ENCODE measurements at regions not wholly inside any gene's neighbourhood (a gene's known extent, or its start where the extent isn't known, plus 50 kb on each side); places are given as distances from the start of the nearest gene placed in this dataset.

DNA sequence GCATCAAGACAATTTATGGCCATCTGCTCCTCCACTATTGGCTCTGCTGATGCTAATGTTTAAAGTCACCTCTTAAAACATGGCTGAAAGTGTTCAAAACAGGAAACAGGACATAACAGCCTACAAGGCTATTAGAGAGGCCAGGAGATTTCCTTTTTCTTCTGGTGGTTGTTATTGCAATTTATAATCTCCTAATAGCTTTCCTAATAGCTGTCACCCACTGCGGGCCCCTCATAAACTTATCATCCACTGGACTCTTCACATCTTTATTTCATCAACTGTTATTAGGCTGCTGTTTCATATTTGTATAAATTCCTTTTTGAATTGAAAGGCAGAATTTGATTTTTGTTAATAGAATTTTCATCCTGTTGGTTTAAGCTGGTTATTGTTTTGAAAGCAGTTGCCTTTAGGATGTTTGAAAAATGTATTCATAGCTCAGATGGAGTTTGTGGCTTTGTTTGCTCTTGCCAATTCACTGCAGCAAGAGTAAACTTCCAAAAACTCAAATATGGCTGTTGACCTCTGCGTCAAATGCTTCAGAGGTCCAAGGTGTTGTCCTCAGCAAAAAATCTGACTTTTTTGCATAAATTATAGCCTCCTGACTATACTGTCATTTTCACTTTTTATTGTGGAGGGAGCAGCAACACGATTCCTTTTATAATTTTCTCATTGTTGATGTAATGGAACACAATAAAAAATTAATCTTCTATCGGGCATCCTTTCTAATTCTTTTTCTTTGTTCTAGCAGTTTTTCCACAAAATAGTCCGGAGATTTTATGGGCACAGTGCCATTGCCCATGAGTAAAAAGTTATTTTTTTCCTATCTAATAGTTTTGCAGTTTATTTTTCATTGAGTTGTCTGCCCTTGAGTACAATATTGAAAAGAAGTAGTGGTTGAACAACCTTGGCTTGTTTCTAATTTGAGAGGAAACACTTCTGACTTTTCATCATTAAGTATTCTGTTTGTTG lies 69.3 kb downstream of the MAT2B start:
- no peak for TF ChIP-seq POLR2A (IDR thresholded peaks at IDR 0.05)
- TF ChIP-seq, protein P1, sequence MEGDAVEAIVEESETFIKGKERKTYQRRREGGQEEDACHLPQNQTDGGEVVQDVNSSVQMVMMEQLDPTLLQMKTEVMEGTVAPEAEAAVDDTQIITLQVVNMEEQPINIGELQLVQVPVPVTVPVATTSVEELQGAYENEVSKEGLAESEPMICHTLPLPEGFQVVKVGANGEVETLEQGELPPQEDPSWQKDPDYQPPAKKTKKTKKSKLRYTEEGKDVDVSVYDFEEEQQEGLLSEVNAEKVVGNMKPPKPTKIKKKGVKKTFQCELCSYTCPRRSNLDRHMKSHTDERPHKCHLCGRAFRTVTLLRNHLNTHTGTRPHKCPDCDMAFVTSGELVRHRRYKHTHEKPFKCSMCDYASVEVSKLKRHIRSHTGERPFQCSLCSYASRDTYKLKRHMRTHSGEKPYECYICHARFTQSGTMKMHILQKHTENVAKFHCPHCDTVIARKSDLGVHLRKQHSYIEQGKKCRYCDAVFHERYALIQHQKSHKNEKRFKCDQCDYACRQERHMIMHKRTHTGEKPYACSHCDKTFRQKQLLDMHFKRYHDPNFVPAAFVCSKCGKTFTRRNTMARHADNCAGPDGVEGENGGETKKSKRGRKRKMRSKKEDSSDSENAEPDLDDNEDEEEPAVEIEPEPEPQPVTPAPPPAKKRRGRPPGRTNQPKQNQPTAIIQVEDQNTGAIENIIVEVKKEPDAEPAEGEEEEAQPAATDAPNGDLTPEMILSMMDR (IDR thresholded peaks at IDR 0.05 in 4 of 5, conservative IDR thresholded peaks at IDR 0.05 in 1 of 5), result no peak

Measured in gastrocnemius medialis (tissue), 4 donors.